T-helper 1 cell treated with Interleukin-12 subunit alpha and Interleukin-12 subunit beta and Interleukin-4 antibody, amounts not matched to agents 30 μg/mL and 1 μg/mL, for 36 hours (primary cell): ENCODE measurements at regions not wholly inside any gene's neighbourhood (a gene's known extent, or its start where the extent isn't known, plus 50 kb on each side); places are given as distances from the start of the nearest gene placed in this dataset.

Experiments used
- H3K27ac Mint-ChIP-seq: one replicate; pipeline ENCODE4 v1.8.0; 2021; ENCODE audit warnings: mild to moderate bottlenecking, mixed read lengths
- H3K27me3 Mint-ChIP-seq: one replicate; pipeline ENCODE4 v1.8.0; 2021; ENCODE audit warnings: low read depth, mixed read lengths
- H3K36me3 Mint-ChIP-seq: one replicate; pipeline ENCODE4 v1.8.0; 2021; ENCODE audit warnings: low read depth, mixed read lengths
- H3K4me1 Mint-ChIP-seq: one replicate; pipeline ENCODE4 v1.8.0; 2021; ENCODE audit warnings: low read depth, mixed read lengths
- H3K4me3 Mint-ChIP-seq: one replicate; pipeline ENCODE4 v1.8.0; 2021; ENCODE audit warnings: mild to moderate bottlenecking, moderate library complexity, mixed read lengths
- H3K9me3 Mint-ChIP-seq: one replicate; pipeline ENCODE4 v1.8.0; 2021; ENCODE audit warnings: mixed read lengths

DNA sequence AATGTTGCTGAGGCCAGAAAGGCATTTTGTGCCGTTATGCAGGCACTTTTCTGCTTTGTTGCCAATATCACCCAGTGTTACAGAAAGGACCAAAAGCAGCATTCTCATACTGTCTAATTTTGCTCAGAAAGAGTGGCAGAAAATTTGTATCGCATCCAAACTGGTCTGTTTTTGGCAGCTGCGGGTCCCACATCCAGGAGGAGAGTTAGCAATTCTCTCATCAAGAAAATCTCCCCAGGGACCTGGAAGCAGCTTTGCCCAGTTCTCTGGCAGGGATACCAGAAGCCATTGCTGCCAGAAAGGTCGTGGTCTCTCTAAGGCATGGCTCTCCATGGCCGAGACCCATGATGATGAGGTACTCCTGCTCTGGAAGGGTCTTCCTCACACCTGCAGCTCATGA is 489.2 kb upstream of the ZMIZ1 start:
- Mint-ChIP-seq H3K27me3 (no peaks in the 10 kb centered on the region), H3K27ac (no peak overlapping the region), H3K9me3 (no peaks in the 10 kb centered on the region), H3K4me3 (no peak overlapping the region), H3K4me1 (peaks cover 10% of the 10 kb centered on the region), H3K36me3 (no peaks in the 10 kb centered on the region)

DNA sequence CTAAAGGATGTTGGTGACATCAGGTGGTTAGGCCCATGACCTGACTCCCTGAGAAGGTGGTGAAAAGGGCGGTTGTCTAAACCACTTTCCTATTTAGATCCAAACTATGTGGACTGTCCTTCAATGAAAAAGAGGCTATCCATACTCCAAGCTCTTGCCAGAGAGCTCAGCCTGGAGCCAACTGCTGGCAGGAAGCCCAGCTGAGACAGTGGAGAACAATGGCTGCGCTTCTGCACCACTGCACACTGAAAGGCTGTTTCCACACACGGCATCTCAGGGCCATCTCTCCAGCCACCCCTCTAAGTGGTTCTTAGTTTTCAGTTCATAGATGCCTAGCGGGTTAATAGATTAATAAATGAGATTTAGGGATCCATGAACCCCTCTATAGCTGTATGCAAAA is 488.8 kb upstream of the ZMIZ1 start:
- Mint-ChIP-seq H3K36me3 (no peaks in the 10 kb centered on the region), H3K27ac (no peak overlapping the region), H3K4me1 (peaks cover 10% of the 10 kb centered on the region), H3K27me3 (no peaks in the 10 kb centered on the region), H3K4me3 (no peak overlapping the region), H3K9me3 (no peaks in the 10 kb centered on the region)

DNA sequence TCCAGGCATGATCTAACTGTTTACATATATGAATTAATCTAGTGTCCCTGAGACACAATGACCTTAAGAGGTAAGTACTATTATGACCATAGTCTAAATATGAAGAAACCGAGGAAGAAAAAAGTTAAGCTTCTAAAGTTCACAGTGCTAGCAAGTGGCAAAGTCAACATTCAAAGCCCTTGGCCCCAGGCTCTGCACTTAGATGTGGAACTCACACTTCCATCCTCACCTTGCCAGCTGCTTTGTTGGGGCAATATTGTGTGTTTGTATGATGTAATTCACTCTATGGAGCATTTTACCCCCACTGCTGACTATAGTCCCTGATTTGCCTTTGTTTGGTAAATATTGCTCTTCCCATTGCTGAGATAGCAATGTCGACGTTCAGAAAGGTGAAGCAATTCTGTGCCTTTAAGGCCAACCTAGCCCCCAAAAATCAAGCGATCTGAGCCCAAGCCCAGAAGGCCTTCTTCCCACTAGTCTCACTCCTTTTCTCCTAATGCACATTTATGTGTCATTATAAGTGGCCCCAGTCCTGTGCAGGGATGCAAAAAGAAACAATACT is 487.6 kb upstream of the ZMIZ1 start:
- no peak overlapping the region for H3K4me3 Mint-ChIP-seq
- H3K4me1 Mint-ChIP-seq, result peaks cover 10% of the 10 kb centered on the region
- H3K9me3 Mint-ChIP-seq, result no peaks in the 10 kb centered on the region
- no peaks in the 10 kb centered on the region for H3K36me3 Mint-ChIP-seq
- H3K27ac Mint-ChIP-seq, result no peak overlapping the region
- H3K27me3 Mint-ChIP-seq, result no peaks in the 10 kb centered on the region

DNA sequence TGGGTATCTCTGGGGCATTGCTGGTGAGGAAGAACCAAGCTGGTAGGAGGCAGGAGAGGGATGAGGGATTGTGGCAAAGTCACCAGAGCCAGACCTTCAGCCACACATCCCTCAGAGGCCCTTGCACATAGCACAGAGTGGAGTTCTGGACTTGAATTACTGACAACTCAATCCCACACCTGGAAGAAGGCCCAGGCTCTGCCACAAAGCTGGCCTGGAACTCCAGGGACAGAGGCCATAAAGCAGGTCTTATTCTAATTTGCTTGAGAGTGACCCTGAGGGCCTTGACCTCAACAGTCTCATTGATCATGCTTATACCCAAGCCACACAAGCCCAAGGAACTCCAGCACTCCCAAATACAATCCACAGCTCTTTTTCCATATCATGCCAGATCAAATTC is 486.2 kb upstream of the ZMIZ1 start:
- no peaks in the 10 kb centered on the region for H3K27me3 Mint-ChIP-seq
- H3K4me3 Mint-ChIP-seq, result no peak overlapping the region
- no peak overlapping the region for H3K27ac Mint-ChIP-seq
- H3K36me3 Mint-ChIP-seq, result no peaks in the 10 kb centered on the region
- no peaks in the 10 kb centered on the region for H3K9me3 Mint-ChIP-seq
- H3K4me1 Mint-ChIP-seq, result peaks cover 10% of the 10 kb centered on the region

DNA sequence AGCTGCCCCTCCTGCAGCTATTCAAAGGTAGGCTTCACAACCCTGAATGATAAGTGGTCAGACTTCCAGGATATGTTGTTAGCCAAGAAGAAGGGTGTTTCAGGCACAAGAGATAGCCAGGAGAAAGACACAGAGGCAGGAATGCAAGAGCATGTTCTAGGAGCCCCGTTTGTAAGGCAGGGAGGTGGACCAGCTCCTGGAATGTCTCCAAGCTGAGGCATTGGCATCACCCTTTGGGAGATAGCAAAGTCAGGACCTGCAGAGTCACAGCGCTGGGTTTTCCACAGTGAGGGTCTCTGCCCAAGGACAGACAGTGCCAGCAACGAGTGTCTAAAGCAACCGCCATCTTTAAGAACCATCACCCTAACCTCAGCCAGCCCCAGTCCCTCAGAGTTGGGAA is 484.5 kb upstream of the ZMIZ1 start:
- Mint-ChIP-seq H3K9me3 (no peaks in the 10 kb centered on the region), H3K4me3 (no peak overlapping the region), H3K27ac (no peak overlapping the region), H3K4me1 (peaks cover 1% of the 10 kb centered on the region), H3K27me3 (no peaks in the 10 kb centered on the region), H3K36me3 (no peaks in the 10 kb centered on the region)

DNA sequence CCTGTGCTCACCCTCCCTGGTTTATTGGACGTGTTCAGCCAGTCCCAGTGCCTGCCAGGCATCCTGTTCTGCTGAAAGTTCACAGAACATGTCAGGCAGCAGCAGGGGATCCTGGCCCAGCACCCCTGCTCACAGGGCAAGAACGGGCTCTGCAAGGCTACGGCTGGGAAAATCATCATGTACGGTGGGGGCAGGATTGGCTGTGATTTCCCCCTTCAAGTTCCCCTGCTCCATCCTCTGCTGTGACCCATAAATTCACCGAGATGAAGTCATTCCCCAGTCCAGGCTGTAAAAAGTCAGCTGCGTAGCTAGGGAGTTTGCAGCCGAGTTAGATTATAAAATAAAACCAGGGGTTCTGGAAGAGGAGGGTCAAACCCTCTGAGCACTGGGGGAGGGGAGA is 484.1 kb upstream of the ZMIZ1 start:
- Mint-ChIP-seq H3K4me1 (no peaks in the 10 kb centered on the region), H3K4me3 (no peak overlapping the region), H3K27me3 (no peaks in the 10 kb centered on the region)

DNA sequence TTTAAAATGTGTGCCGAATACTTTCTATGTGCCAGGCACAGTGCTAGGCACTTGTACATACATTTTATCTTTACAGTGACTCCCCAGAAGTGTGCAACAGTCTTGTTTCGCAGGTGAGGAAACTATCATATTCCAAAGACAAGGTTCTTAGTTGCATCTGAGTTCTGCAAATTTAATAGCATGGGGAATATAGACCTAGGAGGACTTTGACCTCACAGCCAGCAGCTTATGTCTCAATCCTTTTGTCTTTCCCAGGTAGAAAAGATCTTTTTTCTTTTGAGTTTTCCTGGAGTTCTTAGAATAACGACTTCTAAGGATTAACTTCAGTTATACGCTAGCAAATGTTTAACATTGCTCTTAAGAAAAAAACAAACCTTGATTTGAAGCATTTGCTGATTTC is 482.8 kb upstream of the ZMIZ1 start:
- Mint-ChIP-seq H3K36me3 (no peaks in the 10 kb centered on the region), H3K9me3 (no peaks in the 10 kb centered on the region), H3K27ac (no peak overlapping the region), H3K27me3 (no peaks in the 10 kb centered on the region), H3K4me1 (no peaks in the 10 kb centered on the region), H3K4me3 (no peak overlapping the region)

More for the DNA sequence above, 484.1 kb upstream of the ZMIZ1 start:
- no peaks in the 10 kb centered on the region for H3K36me3 Mint-ChIP-seq
- no peak overlapping the region for H3K27ac Mint-ChIP-seq
- H3K9me3 Mint-ChIP-seq, result no peaks in the 10 kb centered on the region

DNA sequence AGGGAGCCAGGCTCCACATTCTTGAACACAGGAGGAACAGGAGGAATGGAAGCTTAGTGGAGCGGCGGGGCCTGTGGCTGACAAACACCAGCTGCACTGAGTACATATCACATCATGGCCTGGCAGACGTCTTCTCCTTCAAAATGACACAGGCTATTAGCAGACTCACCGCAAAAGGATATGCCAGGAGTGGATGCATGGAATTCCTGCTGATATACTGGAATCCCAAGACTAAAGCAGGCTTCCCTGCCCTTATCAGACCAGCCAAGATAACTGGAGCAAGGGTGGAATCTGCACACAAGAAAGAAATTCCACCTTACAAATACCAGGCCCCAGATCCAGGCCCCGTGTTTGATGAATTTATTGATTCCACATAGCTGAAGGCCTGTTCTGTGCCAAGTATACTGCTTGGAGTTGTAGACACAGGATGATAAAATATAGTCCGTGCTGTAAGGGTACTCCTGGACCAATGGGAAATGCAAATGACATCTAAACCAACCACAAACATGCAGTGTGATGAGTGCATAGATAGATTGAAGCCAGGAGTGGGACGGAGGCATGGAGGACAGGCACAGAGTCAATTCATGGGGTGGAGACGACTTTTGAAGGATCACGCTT is 480.5 kb upstream of the ZMIZ1 start:
- Mint-ChIP-seq H3K9me3 (no peaks in the 10 kb centered on the region), H3K36me3 (no peaks in the 10 kb centered on the region), H3K4me3 (no peak overlapping the region)

DNA sequence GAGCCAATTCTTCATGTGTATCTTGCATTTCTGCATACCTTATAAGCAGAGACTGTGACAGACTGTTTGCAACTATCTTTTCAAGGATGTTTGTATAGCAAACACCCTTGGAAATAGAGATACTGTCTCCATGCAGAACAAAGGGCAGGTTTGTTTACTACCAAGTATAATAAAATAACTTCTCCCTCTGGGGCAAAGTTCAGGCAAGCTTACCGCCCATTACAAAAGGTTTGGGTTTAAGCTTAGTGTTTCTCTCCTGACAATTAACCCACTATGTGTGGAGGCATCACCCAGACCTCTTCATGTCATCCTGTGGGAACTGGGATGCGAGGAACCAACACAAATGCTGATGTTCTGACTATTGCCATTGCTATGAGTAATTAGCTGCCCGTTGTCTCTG is 479.1 kb upstream of the ZMIZ1 start:
- Mint-ChIP-seq H3K4me3 (no peak overlapping the region), H3K36me3 (no peaks in the 10 kb centered on the region), H3K27ac (no peak overlapping the region), H3K4me1 (no peaks in the 10 kb centered on the region), H3K9me3 (no peaks in the 10 kb centered on the region), H3K27me3 (no peaks in the 10 kb centered on the region)

More for the DNA sequence above, 480.5 kb upstream of the ZMIZ1 start:
- H3K4me1 Mint-ChIP-seq, result no peaks in the 10 kb centered on the region
- no peak overlapping the region for H3K27ac Mint-ChIP-seq
- H3K27me3 Mint-ChIP-seq, result no peaks in the 10 kb centered on the region

DNA sequence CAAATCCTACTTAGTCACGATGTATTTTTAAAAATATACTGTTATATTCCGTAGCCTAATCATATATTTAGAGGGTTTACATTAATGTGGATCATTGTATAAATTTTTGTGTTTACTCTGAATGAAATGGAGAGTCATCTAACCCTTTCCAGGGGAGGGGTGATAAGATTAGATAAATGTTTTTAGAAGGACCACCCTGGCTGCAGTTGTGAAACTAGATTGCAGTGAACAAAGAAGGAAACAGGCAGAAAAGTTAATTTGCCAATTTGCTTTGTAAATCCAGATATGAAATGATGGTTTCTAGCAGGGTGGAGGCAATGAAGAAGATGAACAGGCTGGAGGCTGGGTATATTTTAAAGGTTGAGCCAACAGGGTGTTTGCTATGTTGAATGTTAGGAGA is 477.7 kb upstream of the ZMIZ1 start:
- H3K27me3 Mint-ChIP-seq, result no peaks in the 10 kb centered on the region
- H3K4me1 Mint-ChIP-seq, result no peaks in the 10 kb centered on the region
- H3K27ac Mint-ChIP-seq, result no peak overlapping the region
- no peaks in the 10 kb centered on the region for H3K9me3 Mint-ChIP-seq
- H3K4me3 Mint-ChIP-seq, result no peak overlapping the region
- H3K36me3 Mint-ChIP-seq, result no peaks in the 10 kb centered on the region

DNA sequence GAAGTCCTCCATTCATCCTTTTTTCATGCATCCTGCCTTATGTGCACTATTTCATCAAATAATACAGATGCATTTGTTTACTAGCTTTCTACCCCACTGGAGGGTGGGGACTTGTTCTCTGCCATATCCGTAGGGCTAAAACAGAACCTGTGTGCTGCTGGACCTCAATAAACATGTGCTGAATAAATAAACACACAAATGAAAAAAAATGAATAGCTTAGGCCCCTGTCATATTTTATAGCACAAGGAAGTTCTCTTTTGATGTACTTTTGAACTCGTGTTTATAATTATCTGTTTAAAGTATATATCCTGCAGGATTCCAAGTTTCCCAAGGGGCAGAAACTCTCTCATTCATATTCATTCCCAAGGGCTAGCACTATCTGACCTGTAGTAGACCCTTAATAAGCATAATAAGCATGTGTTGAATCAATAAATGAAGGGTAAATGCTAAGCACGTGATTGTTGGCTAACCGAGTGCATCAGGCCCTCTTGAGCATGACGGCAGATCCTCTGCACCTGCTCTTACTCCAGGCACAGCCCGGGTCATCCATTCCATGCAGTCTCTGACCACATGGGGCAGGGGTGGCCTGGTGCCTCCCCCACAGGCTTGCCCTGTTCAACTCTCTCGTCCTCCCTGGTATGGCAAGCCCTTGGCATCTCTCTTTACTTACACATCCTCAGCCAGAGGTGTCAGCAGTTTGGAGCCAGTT is 474.1 kb upstream of the ZMIZ1 start:
- no peaks in the 10 kb centered on the region for H3K27me3 Mint-ChIP-seq
- no peak overlapping the region for H3K27ac Mint-ChIP-seq
- H3K9me3 Mint-ChIP-seq, result no peaks in the 10 kb centered on the region
- no peaks in the 10 kb centered on the region for H3K4me1 Mint-ChIP-seq
- H3K4me3 Mint-ChIP-seq, result no peak overlapping the region
- no peaks in the 10 kb centered on the region for H3K36me3 Mint-ChIP-seq

DNA sequence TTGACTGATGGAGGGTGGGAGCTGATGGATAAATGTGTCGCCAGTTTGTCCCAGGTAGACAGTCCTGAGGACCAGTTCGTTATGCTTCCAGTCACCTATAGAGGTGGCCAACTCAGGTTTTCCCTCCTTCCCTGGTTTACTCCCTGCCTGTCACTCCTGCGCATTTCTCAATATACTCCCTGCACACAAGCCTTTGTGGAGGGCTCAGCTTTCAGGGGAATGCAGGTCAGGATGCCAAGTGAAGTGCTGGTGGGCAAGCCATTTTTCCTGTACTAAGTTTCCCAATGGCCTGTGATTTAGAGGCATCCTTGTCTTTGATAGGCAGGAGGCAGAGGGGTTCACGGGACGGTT is 473.5 kb upstream of the ZMIZ1 start:
- H3K4me3 Mint-ChIP-seq, result no peak overlapping the region
- H3K4me1 Mint-ChIP-seq, result no peaks in the 10 kb centered on the region
- H3K36me3 Mint-ChIP-seq, result no peaks in the 10 kb centered on the region
- no peaks in the 10 kb centered on the region for H3K27me3 Mint-ChIP-seq
- no peak overlapping the region for H3K27ac Mint-ChIP-seq
- H3K9me3 Mint-ChIP-seq, result no peaks in the 10 kb centered on the region

DNA sequence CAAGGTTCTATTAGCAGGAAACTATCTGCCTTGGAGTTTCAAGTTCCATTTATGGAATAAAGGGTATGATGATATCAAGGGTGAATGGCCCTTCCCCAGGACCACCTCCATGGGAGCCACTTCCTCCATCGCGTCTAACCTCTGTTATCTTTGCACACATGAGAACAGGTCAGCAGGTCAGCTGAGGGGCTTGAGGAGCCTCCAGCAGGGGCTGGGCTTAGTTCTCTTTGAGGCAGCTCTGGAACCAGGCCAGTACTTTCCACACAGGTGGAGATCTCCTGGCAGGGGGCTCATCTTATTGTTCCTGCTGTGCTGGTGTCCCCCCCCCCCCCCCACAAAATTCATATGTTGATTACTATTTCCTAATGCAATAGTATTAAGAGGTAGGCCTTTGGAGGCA is 472.2 kb upstream of the ZMIZ1 start:
- Mint-ChIP-seq H3K4me1 (no peaks in the 10 kb centered on the region), H3K27ac (no peak overlapping the region), H3K36me3 (no peaks in the 10 kb centered on the region), H3K9me3 (no peaks in the 10 kb centered on the region), H3K4me3 (no peak overlapping the region), H3K27me3 (no peaks in the 10 kb centered on the region)

DNA sequence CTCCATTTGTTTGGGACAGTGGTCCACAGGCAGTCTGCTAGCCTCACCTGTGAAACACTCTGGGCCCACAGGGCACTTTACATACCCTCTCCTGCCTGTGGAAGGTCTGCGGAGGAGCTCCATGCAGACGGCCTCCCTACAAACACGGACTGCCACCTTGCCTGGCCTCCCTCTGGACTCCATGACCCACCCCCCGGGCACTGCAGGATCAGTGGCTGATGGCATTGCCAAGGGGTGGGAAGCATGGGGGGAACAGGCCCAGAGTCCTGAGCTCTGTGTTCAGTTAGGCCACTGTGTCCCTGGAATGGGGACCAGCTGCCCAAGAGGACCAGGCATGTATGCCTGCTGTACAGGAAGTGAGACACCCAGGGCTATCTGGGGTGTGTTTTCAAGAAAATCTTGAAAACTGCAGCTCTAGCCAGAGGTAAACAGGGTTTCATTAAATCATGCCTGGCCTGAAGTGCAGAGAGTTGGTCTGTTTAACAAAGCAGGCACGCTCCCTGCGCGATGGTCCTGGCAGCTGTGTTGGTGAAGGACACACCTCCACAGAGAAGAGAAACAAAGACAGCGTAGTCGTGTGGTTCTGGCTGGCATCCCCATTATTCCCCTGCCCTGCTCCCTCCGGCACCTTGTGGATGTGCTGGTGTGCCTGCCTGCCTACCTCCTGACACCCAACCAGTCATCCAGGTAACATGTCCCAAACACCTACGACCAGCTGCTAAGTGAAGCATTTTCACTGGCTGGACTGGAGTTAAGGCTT is 470.8 kb upstream of the ZMIZ1 start:
- H3K27me3 Mint-ChIP-seq, result no peaks in the 10 kb centered on the region
- H3K27ac Mint-ChIP-seq, result no peak overlapping the region
- H3K4me1 Mint-ChIP-seq, result no peaks in the 10 kb centered on the region
- H3K36me3 Mint-ChIP-seq, result no peaks in the 10 kb centered on the region
- H3K9me3 Mint-ChIP-seq, result no peaks in the 10 kb centered on the region
- H3K4me3 Mint-ChIP-seq, result no peak overlapping the region
